Astrocyte of the cerebellum (primary cell): ENCODE measurements at regions not wholly inside any gene's neighbourhood (a gene's known extent, or its start where the extent isn't known, plus 50 kb on each side); places are given as distances from the start of the nearest gene placed in this dataset.

Source experiments
- DNase-seq: peaks from one replicate; pipeline ENCODE4 v3.0.0-alpha.2; 2011; ENCODE audit warnings: low read depth
- H3K4me3 ChIP-seq: 2 replicates; pipeline ENCODE4 v1.5.1; 2011; ENCODE audit warnings: mild to moderate bottlenecking, low read depth, low read length, moderate library complexity
- in situ Hi-C: cut with HindIII; loops from 2 replicates; pipeline ENCODE4 v1.10.0; 2017; ENCODE audit warnings: low sequenced_read_pairs
- TF ChIP-seq, protein P1 (sequence below): IDR thresholded peaks from 2 replicates; pipeline ENCODE4 v1.5.1; 2012; ENCODE audit warnings: low read length, low read depth, moderate library complexity, mild to moderate bottlenecking; ENCODE audit errors: missing control alignments

DNA sequence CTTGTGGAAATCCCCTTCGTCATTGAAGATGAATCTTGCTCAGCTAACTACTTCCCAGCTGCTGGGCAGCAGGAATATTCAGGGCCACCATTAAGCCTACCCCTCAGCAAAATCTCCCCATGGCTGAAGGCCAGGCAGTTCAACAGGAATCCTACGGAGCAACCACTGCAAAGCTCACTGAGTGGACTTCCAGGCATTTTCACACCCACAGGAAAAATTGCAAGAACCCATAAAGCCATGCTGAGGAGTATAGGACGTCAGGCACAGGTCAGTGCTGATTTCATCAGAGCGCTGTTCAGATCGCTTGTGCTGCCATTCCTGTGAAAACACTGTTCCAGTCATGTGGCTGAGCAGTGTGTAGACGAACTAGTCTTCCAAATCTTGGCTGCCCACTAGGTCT is 134.8 kb upstream of the TACR1 start:
- no peak overlapping the region for H3K4me3 ChIP-seq
- in situ Hi-C loops, result no loop called here
- DNase-seq, result no peak
- TF ChIP-seq, protein P1, sequence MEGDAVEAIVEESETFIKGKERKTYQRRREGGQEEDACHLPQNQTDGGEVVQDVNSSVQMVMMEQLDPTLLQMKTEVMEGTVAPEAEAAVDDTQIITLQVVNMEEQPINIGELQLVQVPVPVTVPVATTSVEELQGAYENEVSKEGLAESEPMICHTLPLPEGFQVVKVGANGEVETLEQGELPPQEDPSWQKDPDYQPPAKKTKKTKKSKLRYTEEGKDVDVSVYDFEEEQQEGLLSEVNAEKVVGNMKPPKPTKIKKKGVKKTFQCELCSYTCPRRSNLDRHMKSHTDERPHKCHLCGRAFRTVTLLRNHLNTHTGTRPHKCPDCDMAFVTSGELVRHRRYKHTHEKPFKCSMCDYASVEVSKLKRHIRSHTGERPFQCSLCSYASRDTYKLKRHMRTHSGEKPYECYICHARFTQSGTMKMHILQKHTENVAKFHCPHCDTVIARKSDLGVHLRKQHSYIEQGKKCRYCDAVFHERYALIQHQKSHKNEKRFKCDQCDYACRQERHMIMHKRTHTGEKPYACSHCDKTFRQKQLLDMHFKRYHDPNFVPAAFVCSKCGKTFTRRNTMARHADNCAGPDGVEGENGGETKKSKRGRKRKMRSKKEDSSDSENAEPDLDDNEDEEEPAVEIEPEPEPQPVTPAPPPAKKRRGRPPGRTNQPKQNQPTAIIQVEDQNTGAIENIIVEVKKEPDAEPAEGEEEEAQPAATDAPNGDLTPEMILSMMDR, result no peak

- DNase-seq, result no peak
- TF ChIP-seq, protein P1, result no peak
- in situ Hi-C loops, result no loop called here
- no peak overlapping the region for H3K4me3 ChIP-seq
Observed at GRCh38 chr2:75333646-75334045, 134.3 kb upstream of the TACR1 start.

DNA sequence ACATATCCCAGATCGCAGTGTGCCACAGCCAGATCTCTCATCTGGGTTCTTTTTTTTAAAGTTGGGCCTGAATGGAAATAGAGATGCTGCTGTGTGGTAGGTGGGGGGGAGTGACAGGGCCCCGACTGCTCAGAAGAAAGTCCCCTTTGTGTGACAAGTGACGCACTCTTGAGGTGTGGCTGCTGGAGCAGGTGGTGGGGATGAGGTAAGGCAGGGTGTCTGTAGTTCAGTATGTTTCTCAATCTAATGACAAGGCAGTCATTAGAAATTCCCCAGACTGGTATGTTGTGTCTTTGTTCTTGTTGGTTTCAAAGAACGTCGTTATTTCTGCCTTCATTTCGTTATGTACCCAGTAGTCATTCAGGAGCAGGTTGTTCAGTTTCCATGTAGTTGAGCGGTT is 128.8 kb upstream of the TACR1 start:
- TF ChIP-seq, protein P1, result no peak
- in situ Hi-C loops, result no loop called here
- no peak overlapping the region for H3K4me3 ChIP-seq

DNA sequence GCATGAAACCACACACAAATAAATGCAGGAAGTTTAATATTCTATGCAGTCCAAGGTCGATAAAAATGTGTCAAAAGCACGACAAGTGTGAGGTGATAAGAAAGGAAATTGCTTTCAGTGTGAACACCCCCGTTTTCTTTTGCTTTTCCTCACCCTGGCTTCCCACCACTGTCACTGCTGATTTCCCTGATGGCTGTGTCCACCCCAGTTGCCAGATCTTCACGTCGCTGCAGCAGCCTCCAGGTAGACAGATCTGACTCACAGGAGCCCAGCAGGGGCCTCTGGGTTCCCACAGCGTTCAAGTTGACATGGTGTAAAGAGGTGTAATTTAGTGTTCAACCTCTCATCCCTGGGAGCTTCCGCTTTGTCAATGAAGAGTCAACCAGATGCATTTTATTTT is 128.0 kb upstream of the TACR1 start:
- in situ Hi-C loops, result no loop called here
- TF ChIP-seq, protein P1, result no peak
- no peak overlapping the region for H3K4me3 ChIP-seq
- DNase-seq, result no peak

More for the DNA sequence above, 128.8 kb upstream of the TACR1 start:
- DNase-seq, result no peak

DNA sequence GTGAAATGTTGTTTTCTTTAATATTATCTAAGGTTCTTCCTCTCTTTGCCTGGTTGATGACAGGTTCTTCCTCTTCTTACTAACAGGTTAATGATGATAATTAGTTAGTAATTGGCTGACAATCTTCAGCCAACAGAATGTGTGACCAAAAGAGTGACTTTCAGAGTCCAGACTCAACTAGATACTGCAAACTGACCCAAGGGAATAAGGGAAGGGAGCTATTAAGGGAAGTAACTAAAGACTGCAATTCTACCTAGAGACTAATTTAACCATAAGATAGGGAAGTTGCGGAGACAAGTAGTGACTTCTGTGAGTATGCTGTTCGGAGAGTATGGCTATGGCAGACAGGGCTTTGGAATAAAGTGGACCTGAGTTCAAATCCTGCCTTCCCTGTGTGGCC is 127.3 kb upstream of the TACR1 start:
- TF ChIP-seq, protein P1, result no peak
- in situ Hi-C loops, result no loop called here
- H3K4me3 ChIP-seq, result no peak overlapping the region
- DNase-seq, result no peak

DNA sequence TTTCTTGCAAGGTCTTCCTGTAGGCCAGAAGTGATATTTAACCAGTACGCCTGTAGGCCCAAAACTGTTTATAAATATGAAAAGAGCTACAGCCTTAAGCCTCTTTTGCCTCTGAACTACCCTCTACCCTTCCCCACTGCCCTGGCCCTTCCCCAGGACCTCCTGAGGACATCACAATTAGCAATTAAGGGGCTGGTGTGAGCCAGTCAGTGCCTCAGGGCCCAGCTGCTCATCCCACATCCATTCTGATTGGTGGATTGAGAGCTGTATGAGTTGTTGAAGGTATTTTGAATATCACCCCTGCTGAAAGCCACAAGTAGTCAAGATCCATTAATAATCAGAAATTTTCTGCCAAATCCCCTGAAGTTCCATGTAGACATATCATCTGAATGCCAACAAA is 126.3 kb upstream of the TACR1 start:
- TF ChIP-seq, protein P1, result no peak
- H3K4me3 ChIP-seq, result no peak overlapping the region
- no peak for DNase-seq
- in situ Hi-C loops, result no loop called here

DNA sequence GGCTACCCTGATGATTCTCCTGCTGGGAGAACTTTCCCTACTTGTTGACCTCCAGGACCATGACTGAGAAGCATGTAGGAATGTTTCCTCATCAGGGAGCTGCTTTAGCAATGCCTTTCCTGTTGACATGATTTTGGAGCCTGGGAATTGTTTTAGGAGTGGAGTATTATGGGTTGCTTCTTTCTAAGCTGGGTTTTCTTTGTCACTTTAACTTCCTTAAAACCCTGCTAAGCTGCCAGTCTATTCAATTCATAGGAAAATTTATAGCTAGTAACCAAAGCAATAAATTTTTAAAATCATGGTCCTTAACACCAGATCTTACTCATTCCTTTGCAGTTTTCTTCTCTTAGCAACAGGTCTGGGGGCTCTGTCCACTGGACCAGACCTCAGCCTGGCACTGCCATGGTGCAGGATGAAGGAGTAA is 125.6 kb upstream of the TACR1 start:
- TF ChIP-seq, protein P1, result no peak
- in situ Hi-C loops, result no loop called here
- DNase-seq, result no peak
- H3K4me3 ChIP-seq, result no peak overlapping the region
